IMR-90 (cell line): ENCODE measurements at regions not wholly inside any gene's neighbourhood (a gene's known extent, or its start where the extent isn't known, plus 50 kb on each side); places are given as distances from the start of the nearest gene placed in this dataset.

Source experiments
- BHLHE40 ChIP-seq: fragments of 150-350 bp; IDR thresholded peaks from 2 replicates; pipeline ENCODE4 v1.6.1; 2016; ENCODE audit warnings: mild to moderate bottlenecking, low read depth, low read length
- CEBPB ChIP-seq: IDR thresholded peaks from 2 replicates; pipeline ENCODE4 v1.6.1; 2012; ENCODE audit warnings: low read depth, low read length, improper control_type of control experiment
- CHD1 ChIP-seq: IDR thresholded peaks from 2 replicates; pipeline ENCODE4 v1.6.1; 2012; ENCODE audit warnings: low read depth, low read length, improper control_type of control experiment
- ELK1 ChIP-seq: fragments of 150-350 bp; IDR thresholded peaks from 2 replicates; pipeline ENCODE4 v1.6.1; 2016; ENCODE audit warnings: low read depth, mild to moderate bottlenecking, low read length, moderate library complexity, borderline replicate concordance
- FOS ChIP-seq: fragments of 150-350 bp; IDR thresholded peaks from 2 replicates; pipeline ENCODE4 v1.6.1; 2016; ENCODE audit warnings: low read depth, low read length
- MAFK ChIP-seq: IDR thresholded peaks from 2 replicates; pipeline ENCODE4 v1.6.1; 2012; ENCODE audit warnings: low read depth, low read length, improper control_type of control experiment
- MAZ ChIP-seq: IDR thresholded peaks from 2 replicates; pipeline ENCODE4 v1.6.1; 2012; ENCODE audit warnings: low read depth, mild to moderate bottlenecking, low read length, improper control_type of control experiment, moderate library complexity, borderline replicate concordance
- MXI1 ChIP-seq: IDR thresholded peaks from 2 replicates; pipeline ENCODE4 v1.6.1; 2012; ENCODE audit warnings: low read depth, mild to moderate bottlenecking, low read length, moderate library complexity, borderline replicate concordance
- POLR2A ChIP-seq: IDR thresholded peaks from 2 replicates; pipeline ENCODE4 v1.6.1; 2012; ENCODE audit warnings: mild to moderate bottlenecking, low read depth, low read length
- RAD21 ChIP-seq: IDR thresholded peaks from 2 replicates; pipeline ENCODE4 v1.6.1; 2012; ENCODE audit warnings: low read length, improper control_type of control experiment
- RCOR1 ChIP-seq: IDR thresholded peaks from 2 replicates; pipeline ENCODE4 v1.6.1; 2012; ENCODE audit warnings: mild to moderate bottlenecking, low read length, improper control_type of control experiment; ENCODE audit not compliant: insufficient replicate concordance
- RFX5 ChIP-seq: IDR thresholded peaks from 2 replicates; pipeline ENCODE4 v1.8.0; 2012; ENCODE audit warnings: low read depth, mild to moderate bottlenecking, low read length, moderate library complexity
- TF ChIP-seq, protein P1 (sequence below): conservative IDR thresholded peaks from 2 replicates; pipeline ENCODE4 v1.5.1; 2012; ENCODE audit warnings: mild to moderate bottlenecking, low read depth, low read length, improper control_type of control experiment
- TF ChIP-seq, protein P2 (sequence below): fragments of 150-350 bp; IDR thresholded peaks from 2 replicates; pipeline ENCODE4 v1.6.1; 2017; ENCODE audit warnings: mild to moderate bottlenecking, antibody characterized with exemption, low read length, low read depth

GRCh38 chrX:88416002-88416401, 331.0 kb upstream of the CPXCR1 start:
- TF ChIP-seq RAD21 (no peak), MAFK (0 out of 2 replicates have a peak, but pooled peaks have one; percentile 18), POLR2A (no peak), MXI1 (no peak), CEBPB (no peak), ELK1 (no peak), RFX5 (no peak), BHLHE40 (no peak), CHD1 (no peak), MAZ (no peak), RCOR1 (no peak), FOS (no peak)
- TF ChIP-seq, protein P1, sequence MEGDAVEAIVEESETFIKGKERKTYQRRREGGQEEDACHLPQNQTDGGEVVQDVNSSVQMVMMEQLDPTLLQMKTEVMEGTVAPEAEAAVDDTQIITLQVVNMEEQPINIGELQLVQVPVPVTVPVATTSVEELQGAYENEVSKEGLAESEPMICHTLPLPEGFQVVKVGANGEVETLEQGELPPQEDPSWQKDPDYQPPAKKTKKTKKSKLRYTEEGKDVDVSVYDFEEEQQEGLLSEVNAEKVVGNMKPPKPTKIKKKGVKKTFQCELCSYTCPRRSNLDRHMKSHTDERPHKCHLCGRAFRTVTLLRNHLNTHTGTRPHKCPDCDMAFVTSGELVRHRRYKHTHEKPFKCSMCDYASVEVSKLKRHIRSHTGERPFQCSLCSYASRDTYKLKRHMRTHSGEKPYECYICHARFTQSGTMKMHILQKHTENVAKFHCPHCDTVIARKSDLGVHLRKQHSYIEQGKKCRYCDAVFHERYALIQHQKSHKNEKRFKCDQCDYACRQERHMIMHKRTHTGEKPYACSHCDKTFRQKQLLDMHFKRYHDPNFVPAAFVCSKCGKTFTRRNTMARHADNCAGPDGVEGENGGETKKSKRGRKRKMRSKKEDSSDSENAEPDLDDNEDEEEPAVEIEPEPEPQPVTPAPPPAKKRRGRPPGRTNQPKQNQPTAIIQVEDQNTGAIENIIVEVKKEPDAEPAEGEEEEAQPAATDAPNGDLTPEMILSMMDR = no peak
- TF ChIP-seq, protein P2, sequence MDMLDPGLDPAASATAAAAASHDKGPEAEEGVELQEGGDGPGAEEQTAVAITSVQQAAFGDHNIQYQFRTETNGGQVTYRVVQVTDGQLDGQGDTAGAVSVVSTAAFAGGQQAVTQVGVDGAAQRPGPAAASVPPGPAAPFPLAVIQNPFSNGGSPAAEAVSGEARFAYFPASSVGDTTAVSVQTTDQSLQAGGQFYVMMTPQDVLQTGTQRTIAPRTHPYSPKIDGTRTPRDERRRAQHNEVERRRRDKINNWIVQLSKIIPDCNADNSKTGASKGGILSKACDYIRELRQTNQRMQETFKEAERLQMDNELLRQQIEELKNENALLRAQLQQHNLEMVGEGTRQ = no peak
